ENCODE measurements at regions not wholly inside any gene's neighbourhood (a gene's known extent, or its start where the extent isn't known, plus 50 kb on each side); places are given as distances from the start of the nearest gene placed in this dataset.

DNA sequence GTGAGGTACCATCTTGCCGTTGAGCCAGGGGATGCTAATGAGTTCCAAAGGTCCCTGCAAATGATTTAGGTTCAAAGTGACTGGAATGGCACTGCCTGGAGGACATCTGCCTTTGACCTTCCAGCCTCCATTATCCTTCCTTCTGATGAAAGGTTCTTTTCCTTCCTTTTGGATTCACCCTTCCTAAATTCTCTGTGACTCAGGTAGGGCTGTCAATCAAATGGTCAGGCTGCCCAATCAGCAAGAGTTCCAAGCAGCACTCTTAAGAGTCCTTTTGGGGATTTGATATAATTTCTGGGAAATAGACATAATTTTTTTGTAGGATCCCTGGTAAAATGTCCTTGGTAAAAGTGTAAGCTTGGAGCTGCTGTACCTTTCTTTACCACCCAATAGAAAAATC, 58.8 kb upstream of the LMO4 start:
- no peak for DNase-seq

DNA sequence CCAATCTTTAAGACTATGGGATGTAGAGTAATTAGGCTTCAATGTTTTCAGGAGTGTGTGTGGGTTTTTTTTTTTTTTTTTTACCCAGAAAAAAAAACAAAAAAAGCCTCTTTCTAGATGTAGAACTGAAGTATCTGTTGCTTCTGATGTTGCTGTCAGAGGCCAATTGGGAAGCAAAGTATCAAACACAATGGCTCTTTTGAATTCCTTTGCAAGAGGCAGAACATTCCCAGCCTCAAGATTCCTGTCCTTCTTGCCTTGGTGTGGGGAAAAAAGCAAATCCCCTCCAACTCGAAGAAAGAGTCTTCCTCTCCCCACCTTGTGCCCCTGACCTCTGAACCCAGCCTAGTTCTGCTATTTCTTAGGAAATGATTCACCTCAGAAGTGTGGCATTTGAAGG, 55.4 kb upstream of the LMO4 start:
- DNase-seq: no peak

DNA sequence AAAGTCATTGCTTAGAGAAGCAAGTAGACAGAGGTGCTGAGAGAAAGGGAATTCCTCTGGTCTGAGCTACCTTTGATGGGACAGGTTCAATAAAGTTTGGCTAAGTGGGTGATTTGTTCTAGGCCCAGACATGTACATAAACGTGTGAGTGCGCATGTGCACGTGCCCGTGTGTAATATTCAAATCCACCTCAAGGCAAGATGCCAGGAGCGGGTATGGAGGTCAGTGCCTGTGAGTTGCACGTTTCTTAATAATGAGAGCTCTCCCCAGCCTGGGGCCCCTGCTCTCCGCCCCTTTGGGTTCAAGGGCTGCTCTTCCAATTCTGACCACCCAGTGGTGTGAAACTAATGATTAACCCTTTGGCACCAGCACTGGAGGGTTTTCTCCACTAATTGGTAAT, 53.8 kb upstream of the LMO4 start:
- no peak for DNase-seq

DNA sequence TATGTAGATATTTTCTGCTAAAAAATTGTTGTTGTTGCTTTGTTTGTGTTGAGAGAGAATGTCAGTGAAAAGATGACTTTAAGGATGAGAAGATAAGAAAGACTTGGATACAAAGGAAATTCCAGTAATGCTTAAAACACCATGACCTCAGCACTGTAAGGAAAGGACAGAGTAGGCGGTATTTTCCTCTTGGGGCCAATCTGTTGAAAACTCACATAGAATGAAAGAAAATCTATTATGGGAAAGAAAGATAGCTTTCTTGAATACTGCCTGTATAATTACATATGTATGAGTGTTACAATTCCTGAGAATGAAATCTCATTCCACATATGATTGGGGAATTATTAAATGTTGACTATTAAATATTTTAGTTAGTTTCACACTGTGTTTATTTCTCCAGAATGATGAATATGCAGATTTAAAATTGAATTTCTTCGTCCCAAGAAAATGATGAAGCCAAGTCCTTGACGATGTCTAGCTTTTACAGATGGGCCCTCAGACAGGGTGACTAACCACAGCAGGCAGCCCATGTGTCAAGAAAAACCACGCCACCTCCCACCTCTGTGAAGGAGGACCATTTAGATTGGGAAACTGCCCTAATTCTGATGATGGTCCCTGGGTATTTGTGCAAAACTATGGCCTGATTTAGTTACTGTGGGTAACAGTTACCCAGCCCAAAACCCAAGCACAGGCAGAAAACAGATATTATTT, 49.7 kb upstream of the LMO4 start:
- DNase-seq: no peak
